Left ventricle myocardium inferior (tissue), 1 donor: ENCODE measurements at regions not wholly inside any gene's neighbourhood (a gene's known extent, or its start where the extent isn't known, plus 50 kb on each side); places are given as distances from the start of the nearest gene placed in this dataset.

Experiments
- DNase-seq: peaks from one replicate; pipeline ENCODE4 v3.0.0-alpha.2; 2020
- H3K27ac ChIP-seq: fragments of 200-600 bp; replicated peaks from 2 replicates; pipeline ENCODE4 v1.8.0; 2021
- H3K27me3 ChIP-seq: fragments of 200-600 bp; 2 replicates; pipeline ENCODE4 v1.8.0; 2021; ENCODE audit warnings: low read depth
- H3K36me3 ChIP-seq: fragments of 200-600 bp; 2 replicates; pipeline ENCODE4 v1.8.0; 2021
- H3K4me1 ChIP-seq: fragments of 200-600 bp; 2 replicates; pipeline ENCODE4 v1.8.0; 2021
- H3K4me3 ChIP-seq: fragments of 200-600 bp; 2 replicates; pipeline ENCODE4 v1.8.0; 2021; ENCODE audit warnings: mild to moderate bottlenecking, moderate library complexity
- H3K9me3 ChIP-seq: fragments of 200-600 bp; replicated peaks from 2 replicates; pipeline ENCODE4 v1.8.0; 2021
- CTCF ChIP-seq: fragments of 200-600 bp; IDR thresholded peaks from 2 replicates; pipeline ENCODE4 v1.8.0; 2021; ENCODE audit warnings: antibody characterized with exemption, mild to moderate bottlenecking, borderline replicate concordance
- intact Hi-C: fragments of 100-400 bp; cut with micrococcal nuclease; formaldehyde crosslinking; loops from one replicate; pipeline ENCODE4 v1.11.0; 2022
- donor health status: DM: no; HTN: yes; CAD: no; lungs with severe emphysema.

GRCh38 chr2:145729993-145730770 lies 1210.3 kb upstream of the ZEB2 start:
- Histone ChIP-seq H3K4me1 (no peaks in the 10 kb centered on the region), H3K4me3 (no peak overlapping the region), H3K27ac (no peak overlapping the region), H3K27me3 (no peaks in the 10 kb centered on the region), H3K9me3 (no peaks in the 10 kb centered on the region), H3K36me3 (no peaks in the 10 kb centered on the region)
- intact Hi-C loops = no loop called here
- no peak for TF ChIP-seq CTCF
- no peak for DNase-seq

- Histone ChIP-seq H3K36me3 (no peaks in the 10 kb centered on the region), H3K4me3 (no peak overlapping the region), H3K27ac (no peak overlapping the region), H3K27me3 (no peaks in the 10 kb centered on the region), H3K9me3 (no peaks in the 10 kb centered on the region), H3K4me1 (no peaks in the 10 kb centered on the region)
- intact Hi-C loops = no loop called here
- no peak for DNase-seq
- TF ChIP-seq CTCF = no peak
Measured at GRCh38 chr2:145729481-145729880, 1209.6 kb upstream of the ZEB2 start.

- Histone ChIP-seq H3K4me3 (no peak overlapping the region), H3K4me1 (no peaks in the 10 kb centered on the region), H3K27ac (no peak overlapping the region), H3K27me3 (no peaks in the 10 kb centered on the region), H3K9me3 (no peaks in the 10 kb centered on the region), H3K36me3 (no peaks in the 10 kb centered on the region)
- no peak for DNase-seq
- intact Hi-C loops = no loop called here
- no peak for TF ChIP-seq CTCF
Measured at GRCh38 chr2:145728511-145728910, 1208.6 kb upstream of the ZEB2 start.

- H3K9me3 ChIP-seq = no peaks in the 10 kb centered on the region
- H3K36me3 ChIP-seq = no peaks in the 10 kb centered on the region
- DNase-seq = no peak
- TF ChIP-seq CTCF = no peak
- no peaks in the 10 kb centered on the region for H3K4me1 ChIP-seq
- H3K27me3 ChIP-seq = no peaks in the 10 kb centered on the region
- no peak overlapping the region for H3K27ac ChIP-seq
- intact Hi-C loops = no loop called here
- no peak overlapping the region for H3K4me3 ChIP-seq
Measured at GRCh38 chr2:145725876-145726275, 1206.0 kb upstream of the ZEB2 start.

GRCh38 chr2:145724311-145724898 lies 1204.5 kb upstream of the ZEB2 start:
- Histone ChIP-seq H3K4me3 (no peak overlapping the region), H3K27me3 (no peaks in the 10 kb centered on the region), H3K4me1 (no peaks in the 10 kb centered on the region), H3K27ac (no peak overlapping the region), H3K9me3 (no peaks in the 10 kb centered on the region), H3K36me3 (no peaks in the 10 kb centered on the region)
- DNase-seq = no peak
- no peak for TF ChIP-seq CTCF
- intact Hi-C loops = no loop called here
